ENCODE measurements at regions not wholly inside any gene's neighbourhood (a gene's known extent, or its start where the extent isn't known, plus 50 kb on each side); places are given as distances from the start of the nearest gene placed in this dataset.

DNA sequence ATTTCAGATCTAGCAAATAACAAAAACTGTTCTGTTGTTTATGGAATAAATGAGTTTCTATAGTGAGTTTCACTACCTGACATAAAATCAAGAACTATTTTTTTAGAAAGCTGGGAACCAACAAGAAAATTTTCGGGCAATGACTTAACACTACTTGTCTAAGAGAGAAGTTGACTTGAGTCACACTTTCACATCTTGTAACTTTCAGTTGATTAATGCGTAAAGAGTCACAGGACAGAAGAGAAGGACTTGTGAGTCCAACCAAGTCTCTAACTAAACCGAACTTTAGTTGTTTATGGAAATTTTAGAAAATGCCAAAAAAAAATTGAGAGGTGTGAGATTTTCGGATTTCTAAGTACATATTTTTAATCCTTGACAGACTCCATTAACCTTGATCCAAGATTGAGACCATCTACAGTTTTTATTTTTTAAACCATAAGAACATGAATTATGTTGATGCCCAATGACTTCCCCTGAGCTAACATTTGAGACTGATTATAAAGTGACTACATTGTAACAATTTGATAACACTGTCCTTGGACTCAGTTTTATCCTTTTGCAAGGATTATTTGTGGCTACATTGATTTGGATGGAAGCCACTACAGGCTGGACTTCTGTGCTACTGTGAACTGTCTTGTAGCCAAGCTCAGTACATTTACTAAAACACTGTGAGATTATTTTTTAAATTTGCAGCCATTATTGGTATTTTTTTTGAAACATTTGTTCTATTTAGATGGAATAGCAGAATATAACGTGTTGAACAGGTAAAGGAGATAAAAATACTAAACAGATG lies 284.0 kb downstream of the PTPRC start:
- Mint-ChIP-seq H3K27me3 (ENCODE audit: low read depth) (no peaks in the 10 kb centered on the region), H3K9me3 (no peaks in the 10 kb centered on the region), H3K4me1 (ENCODE audit: low read depth) (peaks cover 58% of the 10 kb centered on the region), H3K4me3 (no peak overlapping the region), H3K36me3 (ENCODE audit: insufficient read depth) (peaks cover 4% of the 10 kb centered on the region)
- ATAC-seq (peak; percentile 53 to 64), DNase-seq (no peak)

DNA sequence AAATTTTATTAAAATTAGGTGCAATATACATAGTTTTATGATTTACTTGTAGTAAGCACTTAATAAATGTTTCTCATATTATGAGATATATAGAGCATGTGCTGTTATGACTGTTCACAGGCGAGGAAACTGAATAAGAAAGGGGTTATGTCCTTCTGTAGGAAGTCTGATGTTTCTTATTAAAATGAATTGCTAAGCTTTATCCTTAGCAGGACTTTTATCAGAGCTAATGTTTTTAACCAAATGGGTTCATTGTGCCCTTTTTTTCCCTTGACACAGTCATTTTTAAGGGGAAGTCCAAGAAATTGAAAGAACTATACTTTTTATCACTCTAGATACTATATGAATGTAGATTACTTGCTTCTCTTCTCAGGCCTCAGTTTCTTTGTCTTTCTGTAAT lies 285.2 kb downstream of the PTPRC start:
- DNase-seq (no peak), ATAC-seq (no peak)
- no peaks in the 10 kb centered on the region for H3K27me3 Mint-ChIP-seq (ENCODE audit: low read depth)
- peaks cover 4% of the 10 kb centered on the region for H3K36me3 Mint-ChIP-seq (ENCODE audit: insufficient read depth)
- H3K9me3 Mint-ChIP-seq, result no peaks in the 10 kb centered on the region
- no peak overlapping the region for H3K4me3 Mint-ChIP-seq
- H3K4me1 Mint-ChIP-seq (ENCODE audit: low read depth), result peaks cover 46% of the 10 kb centered on the region

DNA sequence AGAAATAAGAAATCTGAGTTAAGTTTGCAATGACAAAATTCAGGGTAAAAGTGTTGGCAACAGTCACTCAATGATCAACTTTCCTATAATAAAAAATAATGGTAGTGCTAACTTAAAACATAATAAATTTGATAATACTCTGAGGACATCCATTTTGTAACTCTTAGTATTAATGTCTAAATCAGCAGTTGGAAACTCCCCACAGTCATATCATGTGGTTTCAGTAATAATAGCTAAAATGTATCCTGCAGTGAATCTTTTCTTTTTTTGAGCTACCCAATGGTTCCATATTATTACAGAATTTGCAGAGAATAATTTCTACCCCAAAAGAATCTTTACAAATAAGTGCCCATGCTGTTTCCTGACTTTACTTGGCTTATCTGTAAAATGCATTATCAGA lies 286.7 kb downstream of the PTPRC start:
- peak; percentile 28 to 33 for ATAC-seq
- no peaks in the 10 kb centered on the region for H3K9me3 Mint-ChIP-seq
- DNase-seq, result no peak
- no peaks in the 10 kb centered on the region for H3K36me3 Mint-ChIP-seq (ENCODE audit: insufficient read depth)
- peaks cover 43% of the 10 kb centered on the region for H3K4me1 Mint-ChIP-seq (ENCODE audit: low read depth)
- no peak overlapping the region for H3K4me3 Mint-ChIP-seq
- H3K27me3 Mint-ChIP-seq (ENCODE audit: low read depth), result no peaks in the 10 kb centered on the region

DNA sequence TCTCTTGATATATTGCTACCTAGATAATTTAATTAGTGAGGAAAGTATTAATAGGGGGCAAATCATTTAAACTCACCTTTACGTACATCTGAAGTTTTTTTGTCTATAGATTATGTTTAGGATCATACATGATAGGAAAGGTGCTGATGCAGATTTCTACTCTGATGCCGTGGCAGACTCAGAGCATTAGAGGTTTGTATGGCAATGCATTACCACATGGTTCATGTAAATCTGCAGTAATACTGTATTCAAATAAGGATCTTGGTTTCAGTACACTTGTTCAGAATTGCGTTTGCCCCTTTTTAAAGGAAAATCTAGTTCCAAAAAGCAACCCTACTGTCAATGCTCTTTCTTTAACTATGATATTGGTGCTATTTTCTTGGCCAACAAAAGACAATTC lies 288.3 kb downstream of the PTPRC start:
- ATAC-seq, result no peak

DNA sequence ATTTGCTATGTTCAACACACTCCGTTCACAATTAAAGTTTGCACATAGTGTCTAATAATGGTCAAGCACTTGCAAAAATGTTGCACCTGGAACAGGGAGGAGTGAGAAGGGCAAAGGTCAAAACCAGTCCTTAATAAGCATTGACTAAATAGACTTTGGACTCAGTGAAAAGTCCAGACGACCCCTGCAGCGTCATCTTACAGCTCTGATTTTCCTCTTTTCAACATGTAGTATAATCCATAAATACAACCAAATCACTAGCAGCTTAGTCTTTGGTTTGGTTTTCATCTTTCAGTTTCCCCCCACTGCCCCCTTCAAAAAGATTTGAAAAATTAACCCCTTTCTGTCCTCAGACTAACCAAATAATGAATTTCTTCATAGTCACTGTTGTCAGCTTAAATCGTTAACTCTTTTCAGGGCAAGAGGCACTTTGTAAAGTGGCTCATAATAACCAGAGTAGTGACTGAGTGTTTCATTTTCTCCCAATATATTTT lies 290.3 kb downstream of the PTPRC start:
- Mint-ChIP-seq H3K36me3 (ENCODE audit: insufficient read depth) (no peaks in the 10 kb centered on the region), H3K4me3 (no peak overlapping the region), H3K27me3 (ENCODE audit: low read depth) (no peaks in the 10 kb centered on the region), H3K4me1 (ENCODE audit: low read depth) (peaks cover 38% of the 10 kb centered on the region), H3K9me3 (no peaks in the 10 kb centered on the region)
- no peak for DNase-seq
- ATAC-seq, result no peak

More for the DNA sequence above, 288.3 kb downstream of the PTPRC start:
- no peak overlapping the region for H3K4me3 Mint-ChIP-seq
- H3K4me1 Mint-ChIP-seq (ENCODE audit: low read depth), result peaks cover 38% of the 10 kb centered on the region
- DNase-seq, result no peak
- H3K36me3 Mint-ChIP-seq (ENCODE audit: insufficient read depth), result no peaks in the 10 kb centered on the region
- no peaks in the 10 kb centered on the region for H3K9me3 Mint-ChIP-seq
- H3K27me3 Mint-ChIP-seq (ENCODE audit: low read depth), result no peaks in the 10 kb centered on the region

DNA sequence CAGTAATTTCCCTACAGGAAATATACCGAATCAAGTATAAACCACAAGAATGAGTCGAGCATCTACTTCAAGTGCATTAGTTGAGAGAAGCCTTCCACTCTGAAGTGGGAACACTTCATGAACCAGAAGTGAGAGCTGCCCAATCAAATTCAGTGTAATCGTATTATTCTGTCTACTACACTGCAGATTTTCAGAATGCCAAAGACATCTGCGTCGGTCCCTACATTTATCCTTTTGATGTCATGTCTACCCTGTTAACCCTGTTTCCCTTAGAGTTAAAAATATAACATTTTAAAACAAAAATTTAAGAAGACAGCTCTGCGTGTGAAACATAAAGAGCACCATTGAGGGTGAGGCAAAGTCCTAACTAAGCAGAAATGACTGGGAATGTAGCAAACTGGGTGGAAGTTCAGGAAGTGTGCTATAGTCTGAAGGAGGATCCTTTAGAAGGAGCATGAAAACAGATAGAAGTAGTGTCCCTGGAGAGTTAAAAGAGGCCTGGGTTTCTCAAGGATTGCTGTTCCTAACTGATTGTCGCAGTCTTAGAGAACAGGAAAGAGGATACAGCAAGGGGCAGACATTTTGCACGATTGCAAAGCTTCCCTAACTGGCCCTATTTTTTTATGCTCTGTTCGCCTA lies 291.2 kb downstream of the PTPRC start:
- no peaks in the 10 kb centered on the region for H3K36me3 Mint-ChIP-seq (ENCODE audit: insufficient read depth)
- no peaks in the 10 kb centered on the region for H3K9me3 Mint-ChIP-seq
- no peak for DNase-seq
- H3K4me3 Mint-ChIP-seq, result peak overlapping the region; percentile 76
- no peaks in the 10 kb centered on the region for H3K27me3 Mint-ChIP-seq (ENCODE audit: low read depth)
- peaks cover 34% of the 10 kb centered on the region for H3K4me1 Mint-ChIP-seq (ENCODE audit: low read depth)
- peak; percentile 70 to 73 for ATAC-seq

DNA sequence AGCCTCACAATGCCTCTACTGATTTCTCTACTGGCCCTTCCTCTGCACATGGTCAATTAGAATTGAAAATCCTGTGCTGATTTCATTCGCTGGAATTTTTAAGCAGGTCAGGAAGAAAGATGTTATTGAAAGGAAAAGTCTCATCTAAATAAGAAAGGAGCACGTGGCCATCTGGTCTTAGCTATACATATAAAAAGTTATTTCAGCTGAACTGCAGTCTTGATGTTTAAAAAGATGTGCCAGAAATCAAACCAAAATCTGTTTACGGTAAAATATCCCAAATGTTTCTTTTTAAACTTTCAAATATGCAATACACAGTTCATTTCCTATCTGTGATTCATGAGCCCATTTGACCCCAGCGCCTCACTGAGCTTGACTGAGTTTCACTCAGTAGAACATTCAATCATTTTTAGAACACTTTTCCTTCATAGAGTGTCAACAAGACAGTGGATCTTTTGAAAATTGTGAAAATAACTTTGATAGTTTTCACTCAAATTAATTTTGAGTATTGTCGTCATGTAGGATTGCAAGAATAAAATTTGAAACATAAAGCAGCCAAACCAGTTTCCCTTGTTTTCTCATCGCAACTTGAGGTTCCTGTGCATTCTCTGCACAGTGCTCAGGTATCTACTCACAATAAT lies 293.6 kb downstream of the PTPRC start:
- Mint-ChIP-seq H3K36me3 (ENCODE audit: insufficient read depth) (no peaks in the 10 kb centered on the region), H3K27me3 (ENCODE audit: low read depth) (no peaks in the 10 kb centered on the region), H3K4me1 (ENCODE audit: low read depth) (peaks cover 39% of the 10 kb centered on the region), H3K4me3 (peak overlapping the region; percentile 65), H3K9me3 (no peaks in the 10 kb centered on the region)
- DNase-seq (no peak), ATAC-seq (no peak)

DNA sequence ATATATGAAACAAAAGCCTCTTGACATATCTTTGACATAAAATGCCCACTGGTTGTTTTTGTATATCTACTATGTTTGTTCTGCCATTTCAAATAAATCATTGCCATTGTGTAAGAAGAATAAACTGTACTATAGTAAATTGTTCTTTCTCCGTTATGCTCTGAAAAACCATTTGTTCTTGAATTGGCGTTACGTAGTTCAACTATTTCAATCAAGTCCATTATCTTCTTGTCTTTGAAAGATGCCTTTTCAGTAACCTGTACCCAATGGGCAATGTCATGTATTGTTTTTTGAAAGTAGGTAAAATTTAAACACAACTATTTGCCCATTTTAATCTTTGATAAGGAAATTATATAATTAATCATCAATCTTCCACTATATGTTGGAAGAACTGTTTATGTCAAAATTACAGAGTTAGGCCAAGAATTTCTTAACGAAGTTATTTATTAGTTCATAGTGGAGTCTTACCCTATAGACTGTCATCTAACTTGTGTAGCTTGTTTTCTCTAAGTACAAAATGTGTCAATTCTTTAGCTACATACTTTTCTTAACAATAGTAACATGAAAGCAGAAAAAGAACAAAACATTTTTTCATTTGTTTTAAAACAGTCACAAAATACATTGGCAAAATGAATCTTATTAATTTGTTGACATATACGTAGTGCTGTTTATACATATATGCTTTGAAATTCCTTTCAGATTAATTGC lies 294.8 kb downstream of the PTPRC start:
- Mint-ChIP-seq H3K4me1 (ENCODE audit: low read depth) (peaks cover 48% of the 10 kb centered on the region), H3K27me3 (ENCODE audit: low read depth) (no peaks in the 10 kb centered on the region), H3K36me3 (ENCODE audit: insufficient read depth) (no peaks in the 10 kb centered on the region), H3K4me3 (peak overlapping the region; percentile 45), H3K9me3 (no peaks in the 10 kb centered on the region)
- ATAC-seq (no peak), DNase-seq (no peak)

DNA sequence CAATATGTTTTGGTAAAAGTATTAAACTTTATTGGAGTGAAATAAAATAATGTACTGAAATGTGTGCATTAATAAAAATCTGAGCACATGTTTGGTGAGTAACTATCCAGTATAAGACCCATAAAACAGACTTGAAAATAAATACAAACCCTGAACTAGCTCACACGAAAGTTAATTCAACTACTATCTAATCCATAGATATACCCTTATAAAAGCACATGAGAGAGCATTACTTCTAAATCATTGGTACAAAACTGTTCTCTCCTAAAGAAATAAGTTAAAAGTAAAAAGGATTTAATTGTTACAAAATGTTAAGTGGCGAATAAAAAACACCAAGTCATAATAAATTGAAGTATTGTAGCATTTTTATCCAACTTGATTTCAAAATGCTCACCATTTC lies 295.6 kb downstream of the PTPRC start:
- no peak for ATAC-seq
- H3K4me1 Mint-ChIP-seq (ENCODE audit: low read depth), result peaks cover 45% of the 10 kb centered on the region
- no peaks in the 10 kb centered on the region for H3K36me3 Mint-ChIP-seq (ENCODE audit: insufficient read depth)
- no peak overlapping the region for H3K4me3 Mint-ChIP-seq
- DNase-seq, result no peak
- H3K9me3 Mint-ChIP-seq, result no peaks in the 10 kb centered on the region
- H3K27me3 Mint-ChIP-seq (ENCODE audit: low read depth), result no peaks in the 10 kb centered on the region

DNA sequence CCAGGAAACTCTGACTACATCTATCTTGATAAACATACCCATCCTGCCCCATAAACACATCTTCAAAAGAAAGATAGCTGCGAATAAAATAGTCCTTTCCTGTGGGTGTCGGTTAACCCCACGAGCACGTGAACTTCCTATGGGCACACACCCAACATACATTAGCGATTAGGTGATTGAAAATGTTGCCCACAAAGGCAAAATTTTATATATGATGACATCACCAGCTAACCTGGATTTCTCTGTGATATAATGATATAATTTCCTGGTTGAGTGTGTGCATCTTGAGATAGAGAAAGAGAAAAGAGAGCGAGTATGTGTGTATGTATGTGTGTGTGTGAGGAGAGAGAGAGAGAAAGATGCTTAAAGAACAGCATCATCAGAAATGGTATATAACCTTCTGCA lies 296.1 kb downstream of the PTPRC start:
- H3K9me3 Mint-ChIP-seq, result no peaks in the 10 kb centered on the region
- peak; percentile 4 to 16 for ATAC-seq

DNA sequence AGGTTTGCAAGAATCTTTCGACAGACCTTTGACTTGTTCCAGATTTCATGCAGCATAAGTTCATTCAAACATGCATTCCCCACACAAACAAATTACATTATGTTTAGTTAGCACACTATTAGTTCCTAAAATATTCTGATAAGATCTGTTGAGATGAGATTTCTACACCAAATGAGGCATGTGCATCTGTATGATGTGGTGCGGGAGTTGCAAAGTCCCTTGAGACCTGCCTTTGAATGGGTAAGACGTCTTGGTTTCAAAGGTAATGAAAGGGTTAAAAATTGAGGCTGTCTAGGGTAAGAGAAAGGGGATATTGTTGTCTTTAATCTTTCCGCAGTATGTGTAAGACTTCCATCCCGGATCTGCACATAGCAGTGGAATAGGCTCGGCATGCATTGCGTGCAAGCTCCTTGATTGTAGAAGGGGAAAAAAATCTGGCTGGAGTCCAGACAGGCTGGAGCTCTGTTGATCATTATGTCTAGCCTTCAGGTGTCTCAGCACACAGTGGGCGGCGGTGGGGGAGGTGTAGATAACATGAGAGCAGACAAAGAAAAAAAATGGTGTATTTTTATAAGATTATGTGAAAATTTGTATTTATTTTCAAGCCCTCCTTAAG lies 296.6 kb downstream of the PTPRC start:
- H3K27me3 Mint-ChIP-seq (ENCODE audit: low read depth), result no peaks in the 10 kb centered on the region
- DNase-seq (peak; percentile 52), ATAC-seq (peak; percentile 18 to 25)
- no peaks in the 10 kb centered on the region for H3K9me3 Mint-ChIP-seq
- no peak overlapping the region for H3K4me3 Mint-ChIP-seq
- peaks cover 36% of the 10 kb centered on the region for H3K4me1 Mint-ChIP-seq (ENCODE audit: low read depth)
- H3K36me3 Mint-ChIP-seq (ENCODE audit: insufficient read depth), result no peaks in the 10 kb centered on the region

More for the DNA sequence above, 296.1 kb downstream of the PTPRC start:
- H3K4me1 Mint-ChIP-seq (ENCODE audit: low read depth), result peaks cover 41% of the 10 kb centered on the region
- peak; percentile 38 for DNase-seq
- no peaks in the 10 kb centered on the region for H3K27me3 Mint-ChIP-seq (ENCODE audit: low read depth)
- H3K4me3 Mint-ChIP-seq, result no peak overlapping the region
- H3K36me3 Mint-ChIP-seq (ENCODE audit: insufficient read depth), result no peaks in the 10 kb centered on the region

DNA sequence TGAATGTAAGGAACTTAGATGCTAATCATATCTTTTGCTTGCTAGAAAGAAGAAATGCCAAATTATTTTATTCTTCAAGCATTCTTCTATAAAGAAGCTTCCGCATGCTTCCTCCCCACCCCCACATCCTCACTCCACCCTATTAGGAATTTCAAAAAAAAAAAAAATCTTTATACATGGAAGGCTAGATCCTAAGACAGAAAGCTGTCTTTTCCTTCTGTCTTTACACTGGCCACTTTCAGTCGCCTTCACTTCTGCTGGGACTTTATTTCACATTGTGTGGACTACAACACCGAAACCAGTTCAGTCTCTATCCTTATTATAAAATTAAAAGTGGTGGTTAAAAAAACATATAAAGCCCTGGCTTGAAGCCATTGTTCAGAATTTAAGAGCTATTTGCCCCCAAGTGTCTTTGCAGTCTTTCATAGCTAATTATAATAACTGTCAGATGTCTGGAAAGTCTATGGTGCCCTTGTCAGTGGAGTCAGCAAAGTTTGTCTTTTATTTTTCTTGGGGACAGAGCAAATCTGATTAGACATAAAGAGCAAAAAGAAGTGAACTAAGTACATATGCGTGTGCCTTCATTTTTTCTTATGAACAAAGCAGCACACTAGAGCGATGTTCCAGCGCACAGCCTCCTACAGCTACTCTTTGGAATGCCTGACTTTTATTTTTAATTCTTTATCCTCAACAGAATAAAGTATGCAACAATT lies 297.7 kb downstream of the PTPRC start:
- Mint-ChIP-seq H3K36me3 (ENCODE audit: insufficient read depth) (no peaks in the 10 kb centered on the region), H3K4me3 (peak overlapping the region; percentile 88), H3K4me1 (ENCODE audit: low read depth) (peaks cover 32% of the 10 kb centered on the region), H3K27me3 (ENCODE audit: low read depth) (no peaks in the 10 kb centered on the region), H3K9me3 (peaks cover 4% of the 10 kb centered on the region)
- DNase-seq (no peak), ATAC-seq (no peak)

DNA sequence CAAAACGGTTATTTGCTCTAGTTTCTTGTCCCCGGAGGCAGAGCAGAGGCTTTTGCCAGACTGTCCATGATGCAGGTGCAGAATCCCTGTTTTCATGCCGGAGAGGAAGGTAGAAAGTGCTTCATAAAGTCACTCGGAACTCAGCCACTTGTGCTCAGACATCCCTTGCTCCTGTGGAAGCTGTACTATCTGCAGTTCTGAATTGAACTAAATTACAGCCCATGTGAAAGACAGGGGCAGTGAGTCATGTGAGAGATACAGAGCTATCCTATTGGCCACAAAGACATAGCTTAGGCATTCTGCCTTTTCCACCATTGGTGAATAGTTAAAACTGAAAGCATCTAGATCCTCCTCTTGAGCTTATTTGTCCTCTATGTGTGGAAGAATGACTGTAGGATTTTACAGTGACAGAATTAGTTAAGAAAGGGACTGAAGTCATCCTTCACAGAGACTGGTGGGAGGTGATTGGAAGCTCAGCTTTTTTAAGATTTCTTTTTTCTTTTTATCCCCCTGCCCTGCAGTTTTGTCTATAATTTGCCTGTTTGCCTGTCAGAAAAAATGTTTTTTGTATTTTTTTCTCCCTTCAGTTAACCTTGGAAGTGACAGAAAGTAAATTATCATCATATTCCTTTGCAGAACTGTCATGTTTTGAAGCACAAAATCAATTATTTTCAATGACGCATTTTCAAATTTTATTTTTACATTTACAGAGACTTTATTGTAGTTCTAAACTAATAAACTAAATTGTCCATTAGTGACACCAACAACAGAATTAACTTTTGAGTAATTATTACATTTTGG lies 298.6 kb downstream of the PTPRC start:
- Mint-ChIP-seq H3K27me3 (ENCODE audit: low read depth) (no peaks in the 10 kb centered on the region), H3K9me3 (peaks cover 6% of the 10 kb centered on the region), H3K4me1 (ENCODE audit: low read depth) (peaks cover 30% of the 10 kb centered on the region), H3K36me3 (ENCODE audit: insufficient read depth) (no peaks in the 10 kb centered on the region), H3K4me3 (peak overlapping the region; percentile 88)
- ATAC-seq (peak; percentile 96 to 97), DNase-seq (peak; percentile 10)
